ENCODE measurements at regions not wholly inside any gene's neighbourhood (a gene's known extent, or its start where the extent isn't known, plus 50 kb on each side); places are given as distances from the start of the nearest gene placed in this dataset.

GRCh38 chr9:73980754-73981153, 516.4 kb upstream of the RORB start:
- Histone ChIP-seq H3K4me3 (no peak overlapping the region), H3K27ac (no peak overlapping the region), H3K4me1 (no peaks in the 10 kb centered on the region), H3K9me3 (no peaks in the 10 kb centered on the region), H3K36me3 (ENCODE audit: low read depth, missing control alignments) (no peaks in the 10 kb centered on the region), H3K27me3 (no peaks in the 10 kb centered on the region)
- TF ChIP-seq POLR2A (IDR thresholded peaks at IDR 0.05) (no peak), CTCF (IDR thresholded peaks at IDR 0.05) (no peak)
- DNase-seq = no peak
- intact Hi-C loops (cut with DNase I; ENCODE audit: low total_unique reads) = no loop called here

DNA sequence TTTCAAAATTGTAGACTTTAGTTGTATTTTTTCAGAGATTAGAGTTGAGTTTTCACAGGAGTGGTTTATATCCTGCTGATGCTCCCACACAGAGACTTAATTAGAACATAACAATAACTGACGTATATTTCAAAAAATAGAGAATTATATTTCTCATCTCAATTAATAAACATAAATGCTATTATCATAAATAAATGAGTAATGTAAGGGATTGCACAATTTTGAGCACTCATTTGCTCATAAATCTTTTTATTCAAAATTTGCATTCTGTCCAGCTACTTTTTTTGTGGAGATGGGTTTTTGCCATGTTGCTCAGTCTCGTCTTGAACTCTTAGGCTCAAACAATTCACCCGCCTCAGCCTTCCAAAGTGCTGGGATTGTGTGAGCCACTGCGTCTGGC, 515.7 kb upstream of the RORB start:
- H3K4me3 ChIP-seq = no peak overlapping the region
- DNase-seq = no peak
- H3K27ac ChIP-seq = no peak overlapping the region
- H3K9me3 ChIP-seq = no peaks in the 10 kb centered on the region
- 65 to 75% methylated on average over 4 of the region's 4 CpGs for WGBS, 2 donors
- H3K4me1 ChIP-seq = no peaks in the 10 kb centered on the region
- intact Hi-C loops (cut with DNase I; ENCODE audit: low total_unique reads) = no loop called here
- H3K36me3 ChIP-seq (ENCODE audit: low read depth, missing control alignments) = no peaks in the 10 kb centered on the region
- TF ChIP-seq POLR2A (IDR thresholded peaks at IDR 0.05) = no peak
- no peak for TF ChIP-seq CTCF (IDR thresholded peaks at IDR 0.05)
- no peaks in the 10 kb centered on the region for H3K27me3 ChIP-seq

GRCh38 chr9:73995836-73996235, 501.3 kb upstream of the RORB start:
- no peaks in the 10 kb centered on the region for H3K9me3 ChIP-seq
- no peaks in the 10 kb centered on the region for H3K36me3 ChIP-seq (ENCODE audit: low read depth, missing control alignments)
- intact Hi-C loops (cut with DNase I; ENCODE audit: low total_unique reads) = no loop called here
- DNase-seq = no peak
- no peak overlapping the region for H3K27ac ChIP-seq
- no peaks in the 10 kb centered on the region for H3K4me1 ChIP-seq
- TF ChIP-seq POLR2A (IDR thresholded peaks at IDR 0.05) (no peak), CTCF (IDR thresholded peaks at IDR 0.05) (no peak)
- WGBS, 2 donors = 90 to 95% methylated on average over 2 of the region's 2 CpGs
- no peaks in the 10 kb centered on the region for H3K27me3 ChIP-seq
- H3K4me3 ChIP-seq = no peak overlapping the region

GRCh38 chr9:73996844-73997243, 500.3 kb upstream of the RORB start:
- H3K27me3 ChIP-seq = no peaks in the 10 kb centered on the region
- WGBS, 2 donors = 81 to 89% methylated on average over 1 of the region's 1 CpG
- no peaks in the 10 kb centered on the region for H3K9me3 ChIP-seq
- H3K36me3 ChIP-seq (ENCODE audit: low read depth, missing control alignments) = no peaks in the 10 kb centered on the region
- DNase-seq = no peak
- H3K4me1 ChIP-seq = no peaks in the 10 kb centered on the region
- intact Hi-C loops (cut with DNase I; ENCODE audit: low total_unique reads) = no loop called here
- no peak overlapping the region for H3K4me3 ChIP-seq
- no peak overlapping the region for H3K27ac ChIP-seq
- TF ChIP-seq CTCF (IDR thresholded peaks at IDR 0.05) (no peak), POLR2A (IDR thresholded peaks at IDR 0.05) (no peak)

DNA sequence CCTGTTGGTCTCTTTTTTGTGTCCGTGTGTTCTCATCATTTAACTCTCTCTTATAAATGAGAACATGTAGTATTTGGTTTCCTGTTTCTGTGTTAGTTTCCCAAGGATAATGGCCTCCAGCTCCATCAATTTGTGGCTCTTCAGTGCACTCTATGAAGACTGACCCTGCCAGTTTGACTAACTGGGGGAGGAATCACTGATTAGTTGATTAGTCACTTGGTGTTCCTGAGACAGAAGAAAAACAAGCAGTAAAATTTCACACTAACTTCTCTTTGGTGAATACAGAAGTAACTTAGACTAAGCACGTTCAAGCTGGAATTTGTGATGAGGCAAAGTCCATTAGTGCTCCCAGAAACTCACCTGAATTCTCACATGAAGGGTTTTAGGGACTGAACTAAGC, 495.8 kb upstream of the RORB start:
- H3K36me3 ChIP-seq (ENCODE audit: low read depth, missing control alignments) = no peaks in the 10 kb centered on the region
- H3K27me3 ChIP-seq = no peaks in the 10 kb centered on the region
- intact Hi-C loops (cut with DNase I; ENCODE audit: low total_unique reads) = no loop called here
- WGBS, 2 donors = 55 to 57% methylated on average over 2 of the region's 2 CpGs
- no peaks in the 10 kb centered on the region for H3K9me3 ChIP-seq
- H3K4me1 ChIP-seq = no peaks in the 10 kb centered on the region
- H3K4me3 ChIP-seq = no peak overlapping the region
- no peak for TF ChIP-seq POLR2A (IDR thresholded peaks at IDR 0.05)
- TF ChIP-seq CTCF (IDR thresholded peaks at IDR 0.05) = no peak
- H3K27ac ChIP-seq = no peak overlapping the region
- DNase-seq = no peak

All from testis (tissue), 2 donors.